ENCODE measurements at regions not wholly inside any gene's neighbourhood (a gene's known extent, or its start where the extent isn't known, plus 50 kb on each side); places are given as distances from the start of the nearest gene placed in this dataset.
"Not testable (repeated sequence)": the region's sequence is repeated elsewhere in the genome, so short reads cannot be mapped to it uniquely, and the experiment has no call there.

- no peak for TF ChIP-seq CTCF (IDR thresholded peaks at IDR 0.05; ENCODE audit: insufficient read depth, low read depth, low read length, missing control alignments)
- DNase-seq (ENCODE audit: low read depth) = peak; percentile 51
These were observed 336.9 kb downstream of the ZNF674 start for GRCh38 chrX:46208225-46208854.

GRCh38 chrX:46204721-46205422 lies 340.3 kb downstream of the ZNF674 start:
- TF ChIP-seq CTCF (IDR thresholded peaks at IDR 0.05; ENCODE audit: insufficient read depth, low read depth, low read length, missing control alignments) = no peak
- no peak overlapping the region for H3K4me3 ChIP-seq (ENCODE audit: low read depth, low read length)
- DNase-seq (ENCODE audit: low read depth) = peak; percentile 30

More at GRCh38 chrX:46208225-46208854, 336.9 kb downstream of the ZNF674 start:
- H3K4me3 ChIP-seq (ENCODE audit: low read depth, low read length) = no peak overlapping the region

GRCh38 chrX:46202733-46203514 lies 342.3 kb downstream of the ZNF674 start:
- DNase-seq (ENCODE audit: low read depth) = no peak
- no peak overlapping the region for H3K4me3 ChIP-seq (ENCODE audit: low read depth, low read length)
- no peak for TF ChIP-seq CTCF (IDR thresholded peaks at IDR 0.05; ENCODE audit: insufficient read depth, low read depth, low read length, missing control alignments)

GRCh38 chrX:46200413-46200812 lies 344.8 kb downstream of the ZNF674 start:
- TF ChIP-seq CTCF (IDR thresholded peaks at IDR 0.05; ENCODE audit: insufficient read depth, low read depth, low read length, missing control alignments) = no peak
- H3K4me3 ChIP-seq (ENCODE audit: low read depth, low read length) = no peak overlapping the region
- DNase-seq (ENCODE audit: low read depth) = no peak

- no peak for TF ChIP-seq CTCF (IDR thresholded peaks at IDR 0.05; ENCODE audit: insufficient read depth, low read depth, low read length, missing control alignments)
- H3K4me3 ChIP-seq (ENCODE audit: low read depth, low read length) = no peak overlapping the region
- DNase-seq (ENCODE audit: low read depth) = no peak
These were observed 346.4 kb downstream of the ZNF674 start for GRCh38 chrX:46198858-46199257.

GRCh38 chrX:46186811-46187106 lies 358.5 kb downstream of the ZNF674 start:
- not testable (repeated sequence) for H3K4me3 ChIP-seq (ENCODE audit: low read depth, low read length); DNase-seq (ENCODE audit: low read depth)
